ENCODE measurements at regions not wholly inside any gene's neighbourhood (a gene's known extent, or its start where the extent isn't known, plus 50 kb on each side); places are given as distances from the start of the nearest gene placed in this dataset.

DNA sequence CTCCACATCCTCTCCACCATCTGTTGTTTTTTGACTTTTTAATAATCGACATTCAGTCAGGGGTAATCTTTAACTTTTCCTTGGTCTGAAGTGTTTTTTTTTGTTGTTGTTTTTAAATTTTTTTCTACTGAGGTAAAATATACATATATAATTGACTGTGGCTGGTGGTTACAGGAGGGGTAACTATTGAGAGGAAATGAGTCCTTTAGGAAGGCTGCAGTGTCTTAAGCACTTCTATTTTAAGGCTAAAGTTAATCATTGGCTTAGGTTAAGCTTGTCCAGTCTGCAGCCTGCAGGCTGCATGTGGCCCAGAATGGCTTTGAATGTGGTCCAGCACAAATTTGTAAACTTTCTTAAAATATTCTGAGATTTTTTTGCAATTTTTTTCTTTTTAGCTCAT, 172.5 kb downstream of the CTH start:
- TF ChIP-seq, protein P1, sequence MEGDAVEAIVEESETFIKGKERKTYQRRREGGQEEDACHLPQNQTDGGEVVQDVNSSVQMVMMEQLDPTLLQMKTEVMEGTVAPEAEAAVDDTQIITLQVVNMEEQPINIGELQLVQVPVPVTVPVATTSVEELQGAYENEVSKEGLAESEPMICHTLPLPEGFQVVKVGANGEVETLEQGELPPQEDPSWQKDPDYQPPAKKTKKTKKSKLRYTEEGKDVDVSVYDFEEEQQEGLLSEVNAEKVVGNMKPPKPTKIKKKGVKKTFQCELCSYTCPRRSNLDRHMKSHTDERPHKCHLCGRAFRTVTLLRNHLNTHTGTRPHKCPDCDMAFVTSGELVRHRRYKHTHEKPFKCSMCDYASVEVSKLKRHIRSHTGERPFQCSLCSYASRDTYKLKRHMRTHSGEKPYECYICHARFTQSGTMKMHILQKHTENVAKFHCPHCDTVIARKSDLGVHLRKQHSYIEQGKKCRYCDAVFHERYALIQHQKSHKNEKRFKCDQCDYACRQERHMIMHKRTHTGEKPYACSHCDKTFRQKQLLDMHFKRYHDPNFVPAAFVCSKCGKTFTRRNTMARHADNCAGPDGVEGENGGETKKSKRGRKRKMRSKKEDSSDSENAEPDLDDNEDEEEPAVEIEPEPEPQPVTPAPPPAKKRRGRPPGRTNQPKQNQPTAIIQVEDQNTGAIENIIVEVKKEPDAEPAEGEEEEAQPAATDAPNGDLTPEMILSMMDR (IDR thresholded peaks at IDR 0.05) = no peak
- no peak for TF ChIP-seq POLR2A (IDR thresholded peaks at IDR 0.05)
